A549 (cell line): ENCODE measurements at regions not wholly inside any gene's neighbourhood (a gene's known extent, or its start where the extent isn't known, plus 50 kb on each side); places are given as distances from the start of the nearest gene placed in this dataset.

ENCODE experiments used
- ATAC-seq, 2 experiments: fragments of 200-7000 bp in 1 of 2; fragments of >200 bp in 1 of 2; cut with Nextera tagmentation in 1 of 2; cut with Tn5 transposase in 1 of 2; 3 replicates each; pipeline versions ENCODE4 v1.8.0 to v1.9.1; 2018 to 2020; ENCODE audit warnings: mild to moderate bottlenecking in 1 of 2, moderate library complexity in 1 of 2
- CTCF ChIA-PET: fragments of 300-600 bp; sonication (Branson Sonifier 250); formaldehyde crosslinking; extraction: SDS; loops from one replicate; lab custom pipeline; 2021; ENCODE audit warnings: antibody characterized with exemption, inconsistent platforms; lab: Yijun Ruan, JAX
- POLR2A ChIA-PET: fragments of 350-600 bp; formaldehyde crosslinking; extraction: SDS; loops from one replicate; lab custom pipeline; 2021; ENCODE audit warnings: antibody characterized with exemption, inconsistent platforms; lab: Yijun Ruan, JAX
- DNase-seq, 2 experiments: peaks; one replicate each; pipeline versions ENCODE4 v3.0.0 to v3.0.0-alpha.2; 2011 to 2016; ENCODE audit warnings: low read depth in 1 of 2, low spot score in 1 of 2
- FAIRE-seq: peaks from 2 replicates; lab custom pipeline; 2011; peaks lifted over from hg19 to GRCh38; lab: Jason Lieb, UNC
- H3K27ac ChIP-seq, 2 experiments: fragments of >200 bp; sonication (Bioruptor Twin); formaldehyde crosslinking; 3 replicates each; pipeline ENCODE4 v1.5.1; 2016 to 2017
- H3K4me1 ChIP-seq: fragments of >200 bp; sonication (Bioruptor Twin); formaldehyde crosslinking; 3 replicates; pipeline ENCODE4 v1.6.1; 2016
- H3K4me2 ChIP-seq: fragments of >200 bp; sonication (Bioruptor Twin); formaldehyde crosslinking; 3 replicates; pipeline ENCODE4 v1.6.1; 2016
- H3K4me3 ChIP-seq: fragments of >200 bp; sonication (Bioruptor Twin); formaldehyde crosslinking; 3 replicates; pipeline ENCODE4 v1.5.1; 2016
- H3K9me3 ChIP-seq: fragments of >200 bp; sonication (Bioruptor Twin); formaldehyde crosslinking; 3 replicates; pipeline ENCODE4 v1.6.1; 2016
- CBX8 ChIP-seq: fragments of 200-600 bp; sonication (generic); IDR thresholded peaks from 2 replicates; pipeline ENCODE4 v1.6.1; 2016
- CHD4 ChIP-seq: fragments of 200-600 bp; sonication (generic); IDR thresholded peaks from 2 replicates; pipeline ENCODE4 v1.6.1; 2016; ENCODE audit warnings: antibody characterized with exemption, mild to moderate bottlenecking, borderline replicate concordance
- EHF ChIP-seq: fragments of 250-450 bp; sonication (Bioruptor Pico); IDR thresholded peaks from 2 replicates; pipeline ENCODE4 v1.5.0; 2020; ENCODE audit warnings: mild to moderate bottlenecking
- EP300 ChIP-seq, 2 experiments: fragments of >200 bp; sonication (Bioruptor Twin); formaldehyde crosslinking; IDR thresholded peaks; 2 replicates in 1 of 2; 3 replicates in 1 of 2; pipeline ENCODE4 v1.6.1; 2016 to 2017
- FOSB ChIP-seq: fragments of 250-450 bp; sonication (Bioruptor Pico); IDR thresholded peaks from 2 replicates; pipeline ENCODE4 v1.5.0; 2020; ENCODE audit warnings: mild to moderate bottlenecking, moderate library complexity
- FOSL2 ChIP-seq, 2 experiments: fragments of 450-650 bp in 1 of 2; fragments of >200 bp in 1 of 2; sonication (Bioruptor Twin) in 1 of 2; formaldehyde crosslinking; IDR thresholded peaks; 2 replicates each; pipeline versions ENCODE4 v1.5.0 to v1.6.1; 2016 to 2020; ENCODE audit warnings: mild to moderate bottlenecking in 1 of 2, moderate library complexity in 1 of 2
- FOXS1 ChIP-seq: fragments of 250-450 bp; sonication (Bioruptor Pico); IDR thresholded peaks from 2 replicates; pipeline ENCODE4 v1.5.0; 2020; ENCODE audit warnings: mild to moderate bottlenecking, moderate library complexity
- GATA3 ChIP-seq: IDR thresholded peaks from 2 replicates; pipeline ENCODE4 v1.6.1; 2012; ENCODE audit warnings: borderline replicate concordance
- JUN ChIP-seq, 2 experiments: fragments of >200 bp; sonication (Bioruptor Twin); formaldehyde crosslinking; IDR thresholded peaks; 2 replicates in 1 of 2; 3 replicates in 1 of 2; pipeline ENCODE4 v1.6.1; 2016 to 2017
- KDM1A ChIP-seq: fragments of 200-600 bp; sonication (generic); IDR thresholded peaks from 2 replicates; pipeline ENCODE4 v1.6.1; 2016; ENCODE audit warnings: low read depth, mild to moderate bottlenecking
- KDM5A ChIP-seq: fragments of 200-600 bp; sonication (generic); IDR thresholded peaks from 2 replicates; pipeline ENCODE4 v1.6.1; 2016; ENCODE audit warnings: antibody characterized with exemption, mild to moderate bottlenecking
- MYC ChIP-seq: IDR thresholded peaks from 2 replicates; pipeline ENCODE4 v1.6.1; 2012; ENCODE audit warnings: mild to moderate bottlenecking, inconsistent platforms, low read length, improper control_type of control experiment, borderline replicate concordance
- NFE2L2 ChIP-seq: fragments of 150-350 bp; conservative IDR thresholded peaks from 2 replicates; pipeline ENCODE4 v1.6.1; 2014; ENCODE audit warnings: low read length
- POLR2AphosphoS2 ChIP-seq: conservative IDR thresholded peaks from 2 replicates; pipeline ENCODE4 v1.6.1; 2012; ENCODE audit warnings: low read length, improper control_type of control experiment, inconsistent platforms
- RAD21 ChIP-seq, 2 experiments: fragments of >200 bp in 1 of 2; sonication (Bioruptor Twin) in 1 of 2; formaldehyde crosslinking in 1 of 2; IDR thresholded peaks in 1 of 2; conservative IDR thresholded peaks in 1 of 2; 2 replicates in 1 of 2; 3 replicates in 1 of 2; pipeline ENCODE4 v1.6.1; 2012 to 2018; ENCODE audit warnings: inconsistent platforms in 1 of 2
- RFX5 ChIP-seq: fragments of 450-650 bp; IDR thresholded peaks from 2 replicates; pipeline ENCODE4 v1.7.1; 2014; ENCODE audit warnings: antibody characterized with exemption, mild to moderate bottlenecking, moderate library complexity
- SMC3 ChIP-seq: fragments of >200 bp; sonication (Bioruptor Twin); formaldehyde crosslinking; IDR thresholded peaks from 3 replicates; pipeline ENCODE4 v1.6.1; 2018; ENCODE audit warnings: inconsistent platforms
- SREBF2 ChIP-seq: fragments of 450-650 bp; IDR thresholded peaks from 2 replicates; pipeline ENCODE4 v1.6.1; 2014; ENCODE audit warnings: mild to moderate bottlenecking, moderate library complexity
- TFCP2L1 ChIP-seq: fragments of 250-450 bp; sonication (Bioruptor Pico); IDR thresholded peaks from 2 replicates; pipeline ENCODE4 v1.5.0; 2021; ENCODE audit warnings: mild to moderate bottlenecking
- TP53 ChIP-seq: fragments of 250-450 bp; sonication (Bioruptor Pico); IDR thresholded peaks from 2 replicates; pipeline ENCODE4 v1.5.0; 2021; ENCODE audit warnings: mild to moderate bottlenecking, moderate library complexity
- ZC3H11A ChIP-seq: fragments of 450-650 bp; IDR thresholded peaks from 2 replicates; pipeline ENCODE4 v1.6.1; 2014; ENCODE audit warnings: antibody characterized with exemption, mild to moderate bottlenecking
- WGBS: methylation state at CpG from one replicate; pipeline ENCODE4 v1.1.6; 2017; ENCODE audit errors: missing lambda C conversion rate; 5-methylcytosine and 5-hydroxymethylcytosine counted together
- TF ChIP-seq, protein P1 (sequence below): fragments of 200-600 bp; sonication (generic); IDR thresholded peaks from 2 replicates; pipeline ENCODE4 v1.6.1; 2016; ENCODE audit warnings: antibody characterized with exemption, mild to moderate bottlenecking, moderate library complexity
- TF ChIP-seq, protein P2 (sequence below): fragments of >200 bp; sonication (Bioruptor Twin); formaldehyde crosslinking; IDR thresholded peaks from 3 replicates; pipeline ENCODE4 v1.6.1; 2016
- TF ChIP-seq, protein P3 (sequence below): IDR thresholded peaks from 2 replicates; pipeline ENCODE4 v1.6.1; 2012
- TF ChIP-seq, protein P4 (sequence below): IDR thresholded peaks from 2 replicates; pipeline ENCODE4 v1.6.1; 2012

DNA sequence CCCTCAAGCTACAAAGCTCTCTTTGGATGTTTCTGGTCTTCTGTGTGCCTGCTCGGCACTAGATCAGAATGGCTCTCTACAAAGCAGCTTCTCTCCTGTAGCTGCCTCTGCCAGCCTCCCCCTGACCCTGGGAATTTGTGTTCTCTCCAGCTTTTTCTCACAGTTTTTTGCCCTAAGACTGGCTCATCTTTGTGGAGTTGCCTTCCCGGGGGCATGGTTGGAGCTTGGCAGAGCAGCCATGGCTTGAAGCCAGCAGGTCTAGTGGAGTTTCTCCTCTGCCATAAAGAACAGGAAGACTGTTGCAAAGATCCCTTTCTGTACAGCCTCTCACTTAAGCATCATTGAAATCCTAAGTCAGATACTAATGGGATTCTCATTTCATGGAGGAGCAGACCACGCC is 163.3 kb upstream of the MAMLD1 start:
- 85% methylated on average over 3 of the region's 3 CpGs for WGBS
- Histone ChIP-seq H3K9me3 (no peaks in the 10 kb centered on the region), H3K4me2 (peak overlapping the region; percentile 59)

DNA sequence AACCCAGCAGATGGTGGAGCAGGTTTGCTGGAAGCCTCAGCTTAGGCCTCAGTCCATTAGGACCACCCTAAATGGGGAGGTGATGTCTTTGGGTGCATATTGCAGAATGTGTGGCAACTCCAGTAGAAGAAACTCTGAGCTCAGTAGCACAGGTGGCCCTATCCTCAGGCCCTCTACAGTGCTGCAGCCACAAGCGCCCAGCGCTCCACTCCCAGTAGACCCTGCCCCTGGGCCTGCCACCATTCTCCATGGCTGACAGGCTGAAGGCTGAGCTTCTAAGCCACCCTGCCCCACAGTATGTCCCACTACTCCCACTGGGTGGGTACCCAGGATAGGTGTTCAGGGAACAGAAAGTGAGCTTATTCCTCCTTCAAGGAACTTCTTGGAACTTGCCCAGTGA is 162.8 kb upstream of the MAMLD1 start:
- DNase-seq (no peak), ATAC-seq (peak; percentile 41 to 46; a peak in 5 of 6 replicates)
- Histone ChIP-seq H3K27ac (peak overlapping the region; percentile 75 to 86), H3K9me3 (no peaks in the 10 kb centered on the region), H3K4me3 (no peak overlapping the region)
- TF ChIP-seq CBX8 (no peak), KDM1A (no peak), EP300 (IDR thresholded peaks at IDR 0.05) (no peak)
- TF ChIP-seq, all 56 proteins: peak for 0
- ChIA-PET CTCF (interaction anchor here (0.6 to 1.8 kb wide), 6 partner anchors 26 to 481 kb away, joined by 3 to 6 read pairs (median 3); partner anchors contain the start of gene MAMLD1), POLR2A (interaction anchor here (1.5 to 1.9 kb wide), 2 partner anchors 161 to 164 kb away, joined by 4 to 5 read pairs; no protein-coding TSS in a partner anchor)
- WGBS = no CpG with 5 or more reads among the region's 2 CpGs
- Histone ChIP-seq H3K4me2 (peak overlapping the region; percentile 59), H3K4me1 (peaks cover 25% of the 10 kb centered on the region)
- no peak for FAIRE-seq

More for the DNA sequence above, 163.3 kb upstream of the MAMLD1 start:
- ATAC-seq = no peak
- TF ChIP-seq KDM5A (no peak), SMC3 (no peak), POLR2AphosphoS2 (no peak), SREBF2 (no peak), TFCP2L1 (CRISPR knock-in tag) (no peak), NFE2L2 (no peak), FOSL2 (IDR thresholded peaks at IDR 0.05) (no peak), FOSL2 (CRISPR knock-in tag; IDR thresholded peaks at IDR 0.05) (no peak), ZC3H11A (no peak), FOXS1 (no peak), TP53 (no peak), EHF (CRISPR knock-in tag) (no peak), FOSB (CRISPR knock-in tag) (no peak), RAD21 (conservative IDR thresholded peaks at IDR 0.05 in 1 of 2, IDR thresholded peaks at IDR 0.05 in 1 of 2) (no peak), MYC (no peak)
- TF ChIP-seq, protein P1, sequence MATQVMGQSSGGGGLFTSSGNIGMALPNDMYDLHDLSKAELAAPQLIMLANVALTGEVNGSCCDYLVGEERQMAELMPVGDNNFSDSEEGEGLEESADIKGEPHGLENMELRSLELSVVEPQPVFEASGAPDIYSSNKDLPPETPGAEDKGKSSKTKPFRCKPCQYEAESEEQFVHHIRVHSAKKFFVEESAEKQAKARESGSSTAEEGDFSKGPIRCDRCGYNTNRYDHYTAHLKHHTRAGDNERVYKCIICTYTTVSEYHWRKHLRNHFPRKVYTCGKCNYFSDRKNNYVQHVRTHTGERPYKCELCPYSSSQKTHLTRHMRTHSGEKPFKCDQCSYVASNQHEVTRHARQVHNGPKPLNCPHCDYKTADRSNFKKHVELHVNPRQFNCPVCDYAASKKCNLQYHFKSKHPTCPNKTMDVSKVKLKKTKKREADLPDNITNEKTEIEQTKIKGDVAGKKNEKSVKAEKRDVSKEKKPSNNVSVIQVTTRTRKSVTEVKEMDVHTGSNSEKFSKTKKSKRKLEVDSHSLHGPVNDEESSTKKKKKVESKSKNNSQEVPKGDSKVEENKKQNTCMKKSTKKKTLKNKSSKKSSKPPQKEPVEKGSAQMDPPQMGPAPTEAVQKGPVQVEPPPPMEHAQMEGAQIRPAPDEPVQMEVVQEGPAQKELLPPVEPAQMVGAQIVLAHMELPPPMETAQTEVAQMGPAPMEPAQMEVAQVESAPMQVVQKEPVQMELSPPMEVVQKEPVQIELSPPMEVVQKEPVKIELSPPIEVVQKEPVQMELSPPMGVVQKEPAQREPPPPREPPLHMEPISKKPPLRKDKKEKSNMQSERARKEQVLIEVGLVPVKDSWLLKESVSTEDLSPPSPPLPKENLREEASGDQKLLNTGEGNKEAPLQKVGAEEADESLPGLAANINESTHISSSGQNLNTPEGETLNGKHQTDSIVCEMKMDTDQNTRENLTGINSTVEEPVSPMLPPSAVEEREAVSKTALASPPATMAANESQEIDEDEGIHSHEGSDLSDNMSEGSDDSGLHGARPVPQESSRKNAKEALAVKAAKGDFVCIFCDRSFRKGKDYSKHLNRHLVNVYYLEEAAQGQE = no peak
- TF ChIP-seq, protein P2, sequence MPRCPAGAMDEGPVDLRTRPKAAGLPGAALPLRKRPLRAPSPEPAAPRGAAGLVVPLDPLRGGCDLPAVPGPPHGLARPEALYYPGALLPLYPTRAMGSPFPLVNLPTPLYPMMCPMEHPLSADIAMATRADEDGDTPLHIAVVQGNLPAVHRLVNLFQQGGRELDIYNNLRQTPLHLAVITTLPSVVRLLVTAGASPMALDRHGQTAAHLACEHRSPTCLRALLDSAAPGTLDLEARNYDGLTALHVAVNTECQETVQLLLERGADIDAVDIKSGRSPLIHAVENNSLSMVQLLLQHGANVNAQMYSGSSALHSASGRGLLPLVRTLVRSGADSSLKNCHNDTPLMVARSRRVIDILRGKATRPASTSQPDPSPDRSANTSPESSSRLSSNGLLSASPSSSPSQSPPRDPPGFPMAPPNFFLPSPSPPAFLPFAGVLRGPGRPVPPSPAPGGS = no peak
- TF ChIP-seq, all 56 proteins: peak for 0
- peak overlapping the region; percentile 75 to 86 for H3K27ac ChIP-seq
- FAIRE-seq = no peak
- DNase-seq = no peak
- POLR2A ChIA-PET = interaction anchor here (1.5 to 1.9 kb wide), 2 partner anchors 162 to 164 kb away, joined by 4 to 5 read pairs; no protein-coding TSS in a partner anchor
- CTCF ChIA-PET = interaction anchor here (0.5 to 1.8 kb wide), 4 partner anchors 19 to 163 kb away, joined by 3 to 6 read pairs (median 3); partner anchors contain the start of gene MAMLD1
- peaks cover 25% of the 10 kb centered on the region for H3K4me1 ChIP-seq
- no peak overlapping the region for H3K4me3 ChIP-seq

DNA sequence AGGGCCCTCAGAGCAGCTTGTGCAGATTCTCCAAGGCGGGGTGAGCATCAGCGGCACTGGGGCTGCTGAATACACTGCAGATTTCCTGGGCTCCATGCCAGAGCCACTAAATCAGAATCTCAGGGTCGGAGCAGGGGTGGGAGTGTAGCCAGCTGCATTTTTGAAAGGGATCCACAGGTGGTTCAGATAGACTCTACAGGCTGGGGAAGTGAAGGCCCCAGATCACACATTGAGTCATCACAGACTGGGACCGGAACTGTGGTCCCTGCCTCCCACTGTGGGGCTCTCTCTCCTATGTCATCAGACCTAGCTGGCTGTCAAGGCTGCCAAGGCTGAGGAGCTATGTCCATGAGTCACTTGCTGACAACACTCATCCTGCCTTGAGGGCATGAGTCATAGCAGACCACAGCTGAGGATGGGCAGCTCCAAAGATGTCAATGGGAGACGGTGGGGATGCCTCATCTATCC is 162.3 kb upstream of the MAMLD1 start:
- WGBS = 14% methylated on average over 5 of the region's 5 CpGs
- Histone ChIP-seq H3K4me1 (peaks cover 25% of the 10 kb centered on the region), H3K4me2 (peak overlapping the region; percentile 59), H3K27ac (peak overlapping the region; percentile 75 to 86), H3K4me3 (no peak overlapping the region), H3K9me3 (no peaks in the 10 kb centered on the region)
- FAIRE-seq (peak; percentile 100), ATAC-seq (peak; percentile 96 to 99), DNase-seq (peak; percentile 93)
- POLR2A ChIA-PET = interaction anchor here (1.5 to 1.9 kb wide), 2 partner anchors 161 to 163 kb away, joined by 4 to 5 read pairs; no protein-coding TSS in a partner anchor
- CTCF ChIA-PET = interaction anchor here (0.6 to 1.8 kb wide), 6 partner anchors 26 to 480 kb away, joined by 3 to 6 read pairs (median 3); partner anchors contain the start of gene MAMLD1
- TF ChIP-seq GATA3 (peak; percentile 90), JUN (IDR thresholded peaks at IDR 0.05) (peak; percentile 90; a peak in 4 of 5 replicates), RFX5 (no peak), TFCP2L1 (CRISPR knock-in tag) (no peak), CHD4 (no peak), KDM1A (no peak)
- TF ChIP-seq, protein P3, sequence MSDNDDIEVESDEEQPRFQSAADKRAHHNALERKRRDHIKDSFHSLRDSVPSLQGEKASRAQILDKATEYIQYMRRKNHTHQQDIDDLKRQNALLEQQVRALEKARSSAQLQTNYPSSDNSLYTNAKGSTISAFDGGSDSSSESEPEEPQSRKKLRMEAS = peak; percentile 83
- TF ChIP-seq, protein P1 = no peak
- TF ChIP-seq, protein P4, sequence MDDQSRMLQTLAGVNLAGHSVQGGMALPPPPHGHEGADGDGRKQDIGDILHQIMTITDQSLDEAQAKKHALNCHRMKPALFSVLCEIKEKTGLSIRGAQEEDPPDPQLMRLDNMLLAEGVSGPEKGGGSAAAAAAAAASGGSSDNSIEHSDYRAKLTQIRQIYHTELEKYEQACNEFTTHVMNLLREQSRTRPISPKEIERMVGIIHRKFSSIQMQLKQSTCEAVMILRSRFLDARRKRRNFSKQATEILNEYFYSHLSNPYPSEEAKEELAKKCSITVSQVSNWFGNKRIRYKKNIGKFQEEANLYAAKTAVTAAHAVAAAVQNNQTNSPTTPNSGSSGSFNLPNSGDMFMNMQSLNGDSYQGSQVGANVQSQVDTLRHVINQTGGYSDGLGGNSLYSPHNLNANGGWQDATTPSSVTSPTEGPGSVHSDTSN = peak; percentile 72
